ENCODE measurements at regions not wholly inside any gene's neighbourhood (a gene's known extent, or its start where the extent isn't known, plus 50 kb on each side); places are given as distances from the start of the nearest gene placed in this dataset.

DNA sequence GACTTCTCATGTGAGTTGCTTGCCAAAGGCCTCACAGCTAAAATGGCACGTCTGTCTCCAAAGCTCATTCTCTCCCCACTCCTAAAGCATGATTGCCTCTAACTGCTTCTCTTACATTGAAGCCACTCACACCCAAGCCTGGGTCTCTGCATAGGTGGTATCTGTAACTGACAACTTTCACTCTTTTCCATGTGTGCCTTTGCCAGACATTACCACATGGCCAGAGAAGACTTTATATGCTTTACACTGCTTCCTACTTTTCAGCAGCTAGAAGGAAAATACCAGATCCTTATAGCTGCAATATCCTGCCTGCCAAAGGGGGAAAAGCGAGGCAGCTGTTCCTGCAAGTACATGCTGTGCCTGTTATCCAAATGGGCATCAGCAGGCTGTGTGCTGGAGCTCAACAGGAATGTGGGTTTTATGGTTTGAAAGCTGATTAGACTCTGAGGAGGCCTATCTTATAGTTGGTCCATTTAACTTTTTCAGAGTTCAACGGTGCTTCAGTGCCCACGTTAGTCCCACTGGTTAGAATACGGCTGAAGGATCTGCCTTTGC is 547.1 kb downstream of the RAB38 start:
- no peak for TF ChIP-seq GATA3 (IDR thresholded peaks at IDR 0.05; ENCODE audit: low read depth, low read length)
- no peak for TF ChIP-seq GATA2 (IDR thresholded peaks at IDR 0.05; ENCODE audit: low read depth, low read length)

DNA sequence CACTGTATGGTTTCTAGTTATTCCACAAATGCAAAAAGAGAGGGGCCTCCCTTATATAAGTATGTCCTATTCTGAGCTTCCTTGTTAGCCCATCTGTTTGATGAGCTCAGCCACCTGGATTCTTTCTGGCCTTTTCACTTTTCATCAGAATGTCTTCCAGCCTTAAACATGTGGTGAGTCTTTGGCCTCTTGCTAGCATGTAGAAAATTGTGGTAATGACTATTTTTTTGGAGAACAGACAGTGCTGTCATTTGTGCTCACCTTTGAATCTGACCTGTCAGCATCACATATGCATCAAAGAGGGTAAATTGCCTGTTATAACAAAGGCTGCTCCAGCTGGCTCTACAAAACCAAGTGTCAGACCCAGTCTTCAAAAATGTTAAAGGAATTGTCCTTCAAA is 558.7 kb downstream of the RAB38 start:
- no peak for TF ChIP-seq GATA2 (IDR thresholded peaks at IDR 0.05; ENCODE audit: low read depth, low read length)

DNA sequence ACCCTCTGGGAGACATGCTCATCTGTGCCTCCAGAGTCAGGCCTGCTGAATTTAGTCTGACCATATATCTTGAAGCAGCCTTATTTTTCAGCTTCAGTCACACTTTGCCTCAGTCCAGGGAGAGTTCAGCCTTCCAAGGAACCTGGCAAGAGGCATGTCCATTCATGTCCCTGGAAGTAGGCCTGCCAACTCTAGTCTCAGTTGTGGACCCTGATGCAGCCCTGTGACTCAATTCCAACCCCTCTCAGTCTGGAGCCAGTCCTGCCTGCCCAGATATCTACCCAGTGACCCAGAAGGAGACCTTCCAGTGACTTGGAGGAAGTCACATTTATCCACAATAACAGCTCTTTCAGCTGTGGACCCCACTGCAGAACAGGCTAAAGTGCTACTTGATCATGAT is 566.6 kb downstream of the TMEM135 start:
- no peak for TF ChIP-seq GATA2 (IDR thresholded peaks at IDR 0.05; ENCODE audit: low read depth, low read length)
- TF ChIP-seq GATA3 (IDR thresholded peaks at IDR 0.05; ENCODE audit: low read depth, low read length), result no peak

DNA sequence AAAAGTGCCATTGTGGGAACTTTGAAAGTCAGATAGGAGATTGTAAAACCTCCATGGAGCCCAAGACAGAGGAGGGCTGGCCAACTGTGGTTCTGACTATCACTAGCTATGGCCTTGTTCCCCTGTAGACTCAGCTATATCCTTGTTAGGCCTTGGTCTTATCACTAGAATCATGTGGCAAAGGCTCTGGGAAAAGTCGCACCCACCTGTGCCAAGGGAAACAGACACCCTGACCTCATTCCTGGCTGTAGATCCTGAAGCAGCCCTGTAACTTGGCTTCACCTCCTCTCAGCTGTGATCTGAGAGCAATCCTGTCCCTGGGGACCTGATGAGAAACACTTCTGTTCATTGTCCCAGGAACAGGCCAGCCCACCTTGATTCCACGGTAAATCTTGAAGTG is 566.2 kb downstream of the TMEM135 start:
- no peak for TF ChIP-seq GATA3 (IDR thresholded peaks at IDR 0.05; ENCODE audit: low read depth, low read length)
- no peak for TF ChIP-seq GATA2 (IDR thresholded peaks at IDR 0.05; ENCODE audit: low read depth, low read length)

DNA sequence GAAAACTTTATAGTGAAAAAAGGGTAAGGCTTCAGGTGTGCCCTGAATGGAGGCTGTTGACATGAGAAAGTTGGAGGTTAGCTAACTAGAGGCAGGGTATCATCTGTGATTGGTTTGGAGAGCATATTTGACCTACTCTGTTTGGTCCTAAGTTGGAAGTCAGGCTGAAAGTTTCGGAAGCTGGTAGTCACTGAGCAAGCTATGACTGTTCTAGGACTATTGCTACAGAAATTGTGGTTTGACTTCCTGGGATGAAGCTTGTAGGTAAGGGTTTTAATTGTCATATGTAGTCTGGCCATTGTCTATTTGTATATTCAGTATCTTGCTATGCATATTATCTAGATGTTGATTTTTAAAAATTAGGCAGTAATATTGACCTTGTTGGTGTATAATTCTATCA is 565.0 kb downstream of the TMEM135 start:
- no peak for TF ChIP-seq GATA2 (IDR thresholded peaks at IDR 0.05; ENCODE audit: low read depth, low read length)

DNA sequence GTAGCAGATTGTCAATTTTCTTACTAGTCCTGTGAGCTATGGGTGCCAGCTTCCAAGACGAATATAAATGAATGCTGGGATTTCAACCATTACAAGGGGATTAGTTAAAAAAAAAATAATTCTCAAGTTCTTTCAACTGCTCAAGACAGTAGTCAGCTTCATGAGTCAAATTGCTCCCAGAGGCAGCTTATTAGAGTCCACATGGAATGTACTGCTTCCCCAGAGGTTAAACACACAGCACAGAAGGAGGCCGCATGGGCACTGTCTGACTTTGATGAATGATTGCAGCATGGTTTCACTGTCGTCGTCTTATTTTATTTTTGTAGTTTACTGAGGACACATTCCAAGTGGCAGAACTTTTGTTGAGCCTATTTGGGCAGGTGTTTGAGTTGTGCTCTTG is 563.2 kb downstream of the TMEM135 start:
- TF ChIP-seq GATA2 (IDR thresholded peaks at IDR 0.05; ENCODE audit: low read depth, low read length) (no peak), GATA3 (IDR thresholded peaks at IDR 0.05; ENCODE audit: low read depth, low read length) (no peak)

DNA sequence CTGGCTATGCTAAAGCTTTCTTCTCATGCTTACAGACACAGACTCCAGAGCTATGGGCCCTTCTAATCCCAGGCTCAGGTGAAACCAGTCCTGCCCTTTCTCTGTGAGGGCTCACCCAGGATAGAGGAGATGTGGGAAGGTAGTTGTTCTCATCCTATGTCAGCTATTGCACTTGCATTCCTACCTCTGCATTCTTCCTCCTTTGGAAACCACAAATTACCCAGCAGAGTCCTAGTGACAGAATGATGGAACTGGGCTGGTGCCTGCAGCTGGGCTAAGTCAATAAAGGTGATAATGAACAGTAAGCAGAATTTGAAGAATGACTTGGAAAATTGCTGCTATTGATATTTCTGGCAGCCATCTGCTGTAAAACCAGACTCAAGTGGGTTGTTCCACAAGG is 560.0 kb downstream of the TMEM135 start:
- TF ChIP-seq GATA2 (IDR thresholded peaks at IDR 0.05; ENCODE audit: low read depth, low read length), result no peak
- no peak for TF ChIP-seq GATA3 (IDR thresholded peaks at IDR 0.05; ENCODE audit: low read depth, low read length)

DNA sequence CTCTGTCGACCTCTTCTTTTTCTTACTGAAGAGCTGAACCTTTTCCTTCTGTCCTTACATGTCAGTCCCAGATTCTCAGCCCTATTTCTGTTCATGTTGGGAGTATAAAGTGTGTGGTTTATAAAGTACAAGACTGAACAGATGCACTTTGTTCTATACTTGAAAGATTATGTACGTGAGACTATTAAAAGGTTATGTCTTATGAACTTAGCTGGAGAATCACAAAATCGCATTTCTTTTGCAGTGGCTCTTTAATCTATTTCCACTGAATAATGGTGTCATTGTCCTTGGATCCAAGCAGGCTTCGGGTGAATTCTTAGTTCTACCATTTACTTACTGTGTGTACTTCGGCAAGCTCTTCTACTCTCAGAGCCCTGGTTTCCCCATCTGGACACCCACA is 558.4 kb downstream of the TMEM135 start:
- TF ChIP-seq GATA3 (IDR thresholded peaks at IDR 0.05; ENCODE audit: low read depth, low read length), result no peak
- no peak for TF ChIP-seq GATA2 (IDR thresholded peaks at IDR 0.05; ENCODE audit: low read depth, low read length)

DNA sequence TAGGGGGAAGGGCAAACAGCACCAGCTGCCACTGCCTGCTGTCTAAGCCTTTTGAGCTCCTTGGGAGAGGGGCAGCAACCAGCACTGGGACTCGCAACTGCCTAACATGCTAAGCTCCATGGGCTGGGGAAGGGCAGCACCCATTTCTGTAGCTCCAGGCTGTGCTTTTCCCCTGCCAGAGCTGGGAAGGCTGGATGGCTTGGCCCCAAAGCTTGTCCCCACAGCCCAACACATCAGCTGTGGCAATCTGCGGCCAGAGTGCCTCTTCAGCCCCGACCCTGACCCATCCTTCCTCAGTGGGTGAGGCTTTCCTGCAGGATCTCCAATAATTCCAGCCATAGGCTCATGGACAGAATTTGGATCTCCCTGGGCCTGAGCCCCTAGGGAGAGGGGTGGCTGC is 551.3 kb downstream of the TMEM135 start:
- TF ChIP-seq GATA3 (IDR thresholded peaks at IDR 0.05; ENCODE audit: low read depth, low read length) (no peak), GATA2 (IDR thresholded peaks at IDR 0.05; ENCODE audit: low read depth, low read length) (no peak)

DNA sequence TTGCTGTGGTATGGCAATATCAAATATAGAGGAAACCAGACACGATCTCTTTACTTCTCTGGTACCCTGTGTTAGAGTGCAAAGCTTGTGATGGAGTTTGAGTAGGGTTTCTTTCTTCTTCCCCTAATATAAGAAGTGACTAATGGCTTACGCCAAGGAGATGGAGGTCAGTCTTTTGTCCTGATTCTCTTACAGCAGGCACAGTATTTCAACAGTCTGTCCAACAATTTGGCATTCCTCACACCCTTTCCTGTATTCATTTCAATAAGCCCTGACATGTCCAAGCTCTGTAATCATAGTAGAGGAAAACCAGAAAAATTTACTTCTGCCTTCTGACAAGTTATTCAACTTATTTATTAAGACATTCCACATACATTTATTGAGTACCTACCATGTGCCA is 546.2 kb downstream of the TMEM135 start:
- TF ChIP-seq GATA3 (IDR thresholded peaks at IDR 0.05; ENCODE audit: low read depth, low read length) (no peak), GATA2 (IDR thresholded peaks at IDR 0.05; ENCODE audit: low read depth, low read length) (no peak)

DNA sequence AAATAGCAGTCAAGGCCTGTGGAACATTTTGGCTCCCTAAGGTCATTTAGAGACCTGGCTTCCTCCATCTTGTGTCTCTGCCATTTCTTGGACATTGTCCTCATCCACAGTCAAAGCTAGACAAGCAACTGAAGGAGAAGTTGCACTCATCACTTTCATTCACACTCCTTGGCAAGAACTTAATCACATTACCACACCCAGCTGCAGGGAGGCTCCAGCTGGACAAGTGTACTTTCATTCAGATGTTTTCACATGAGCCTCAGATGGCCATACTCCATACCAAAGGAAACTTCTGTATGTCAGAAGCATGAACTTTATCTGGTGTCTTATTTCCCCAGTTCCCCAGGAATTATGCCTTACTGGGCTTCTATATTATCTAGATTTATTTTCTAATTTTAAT is 537.4 kb downstream of the TMEM135 start:
- TF ChIP-seq GATA3 (IDR thresholded peaks at IDR 0.05; ENCODE audit: low read depth, low read length) (no peak), GATA2 (IDR thresholded peaks at IDR 0.05; ENCODE audit: low read depth, low read length) (no peak)

DNA sequence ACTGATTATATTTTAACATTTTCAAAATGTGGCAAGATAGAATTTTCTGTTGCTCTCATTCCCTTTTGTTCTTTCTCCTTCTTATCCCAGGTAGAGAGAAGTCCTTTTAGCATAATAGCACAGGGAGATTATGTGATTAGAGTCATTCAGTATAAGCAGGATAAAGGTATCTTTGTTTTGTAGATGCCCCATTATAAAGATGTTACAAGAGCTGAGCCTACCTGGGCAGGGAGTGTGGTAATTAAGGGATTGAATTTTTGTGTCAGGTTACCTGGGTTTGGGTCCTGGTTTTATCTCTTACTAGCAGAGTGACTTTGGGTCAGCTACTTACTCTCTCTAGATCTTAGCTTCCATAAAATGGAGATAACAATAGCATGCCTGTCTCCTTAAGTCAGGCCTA is 536.5 kb downstream of the TMEM135 start:
- TF ChIP-seq GATA2 (IDR thresholded peaks at IDR 0.05; ENCODE audit: low read depth, low read length) (no peak), GATA3 (IDR thresholded peaks at IDR 0.05; ENCODE audit: low read depth, low read length) (no peak)

DNA sequence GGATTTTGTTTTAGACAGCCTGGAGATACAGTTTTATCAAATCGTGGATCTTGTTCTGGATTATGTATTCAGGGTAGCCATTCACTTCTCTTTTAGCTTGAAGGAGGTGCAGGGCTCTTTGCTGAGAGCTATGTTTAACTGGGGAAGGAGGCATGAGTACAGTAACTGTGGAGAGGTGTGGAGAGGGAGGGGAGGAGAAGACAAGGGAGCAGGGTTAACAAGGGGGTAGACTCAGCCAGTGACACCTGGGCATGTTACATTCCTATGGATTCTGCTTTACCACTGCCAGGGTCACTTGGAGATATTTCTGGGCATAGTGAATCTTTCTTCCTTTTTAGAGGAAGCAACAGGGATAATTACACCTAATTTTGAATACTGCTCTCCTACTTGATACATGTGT is 536.0 kb downstream of the TMEM135 start:
- no peak for TF ChIP-seq GATA2 (IDR thresholded peaks at IDR 0.05; ENCODE audit: low read depth, low read length)
- TF ChIP-seq GATA3 (IDR thresholded peaks at IDR 0.05; ENCODE audit: low read depth, low read length), result no peak

DNA sequence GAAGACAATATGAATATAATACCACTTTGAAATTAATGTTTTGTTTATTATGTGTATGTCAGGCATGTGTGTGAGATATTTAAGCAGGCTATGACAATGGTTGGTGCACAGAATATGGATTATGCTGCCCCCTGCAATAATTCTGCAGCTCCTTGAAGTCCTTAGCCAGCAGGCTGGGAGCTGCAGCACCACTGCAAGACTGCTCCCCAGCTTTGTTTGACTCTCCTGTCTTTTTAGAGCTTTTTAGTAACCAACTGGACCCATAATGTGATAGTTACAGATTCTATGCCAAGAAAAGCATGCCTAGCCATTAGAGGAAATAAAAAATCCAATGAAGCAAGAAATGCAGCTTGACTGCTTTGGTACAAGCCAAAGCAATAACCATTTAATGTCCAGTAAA is 535.1 kb downstream of the TMEM135 start:
- TF ChIP-seq GATA2 (IDR thresholded peaks at IDR 0.05; ENCODE audit: low read depth, low read length) (no peak), GATA3 (IDR thresholded peaks at IDR 0.05; ENCODE audit: low read depth, low read length) (no peak)

DNA sequence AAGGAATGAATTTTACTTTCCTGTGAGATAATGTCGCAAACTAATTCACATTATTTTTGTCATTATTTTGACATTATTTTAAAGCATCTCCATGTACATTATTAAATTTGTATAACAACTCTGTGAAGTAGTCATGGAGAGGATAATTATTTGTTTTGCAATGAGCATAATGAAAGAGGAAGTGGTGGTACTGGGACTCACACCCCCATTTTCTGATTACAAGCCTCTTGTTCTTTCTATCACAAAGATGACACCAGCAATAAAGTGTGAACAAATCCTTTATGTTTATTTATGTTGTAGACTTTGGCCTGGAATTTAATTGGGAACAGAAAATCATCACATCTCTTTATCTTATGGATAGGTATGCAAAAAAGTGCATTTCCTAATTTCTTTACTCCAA is 522.6 kb downstream of the TMEM135 start:
- no peak for TF ChIP-seq GATA2 (IDR thresholded peaks at IDR 0.05; ENCODE audit: low read depth, low read length)

DNA sequence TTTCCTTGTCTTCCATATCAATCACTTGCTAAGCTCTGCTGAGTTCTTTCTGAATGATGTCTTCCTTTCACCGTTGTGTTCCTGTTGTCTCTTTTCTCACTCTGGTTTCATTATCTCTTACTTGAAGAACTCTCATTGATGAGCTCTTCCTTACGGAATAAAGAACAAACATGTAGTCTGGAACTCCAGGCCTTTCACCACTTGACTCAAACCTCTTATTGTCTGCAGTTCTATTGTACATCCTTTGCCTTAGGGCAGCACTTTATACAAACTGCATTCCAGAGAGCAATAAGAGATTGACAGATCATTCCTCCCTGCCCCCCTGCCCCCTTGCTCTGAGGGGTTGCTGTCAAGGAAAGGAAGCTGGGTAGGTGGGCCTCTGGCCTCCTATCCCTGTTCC is 517.4 kb downstream of the TMEM135 start:
- TF ChIP-seq GATA3 (IDR thresholded peaks at IDR 0.05; ENCODE audit: low read depth, low read length), result no peak
- TF ChIP-seq GATA2 (IDR thresholded peaks at IDR 0.05; ENCODE audit: low read depth, low read length), result no peak
